B cell (primary cell): ENCODE measurements at regions not wholly inside any gene's neighbourhood (a gene's known extent, or its start where the extent isn't known, plus 50 kb on each side); places are given as distances from the start of the nearest gene placed in this dataset.

Experiments
- ATAC-seq: fragments of 200-7000 bp; cut with Tn5 transposase; one replicate; pipeline ENCODE4 v1.10.0; 2021; ENCODE audit warnings: low read depth, mild to moderate bottlenecking, moderate number of reproducible peaks, moderate library complexity
- CTCF ChIA-PET: fragments of 350-600 bp; sonication (Branson Sonifier 250); formaldehyde crosslinking; loops from one replicate; lab custom pipeline; 2021; ENCODE audit warnings: antibody characterized with exemption, inconsistent platforms; lab: Charles Lee
- POLR2A ChIA-PET: fragments of 350-600 bp; sonication (Branson Sonifier 250); formaldehyde crosslinking; loops from one replicate; lab custom pipeline; 2021; ENCODE audit warnings: antibody characterized with exemption; lab: Charles Lee
- DNase-seq: peaks from one replicate; pipeline ENCODE4 v3.0.0; 2013
- H2AFZ ChIP-seq: 2 replicates; pipeline ENCODE4 v1.6.1; 2012; ENCODE audit warnings: mild to moderate bottlenecking, low read depth, low read length; ENCODE audit not compliant: insufficient read depth, poor library complexity, severe bottlenecking
- H3K27ac ChIP-seq, 2 donors: 1 replicate in 1 of 2; 2 replicates in 1 of 2; pipeline ENCODE4 v1.5.1; 2012 to 2013; ENCODE audit warnings: low read length in 2 of 2, mild to moderate bottlenecking in 2 of 2, moderate library complexity in 1 of 2
- H3K27me3 ChIP-seq, 4 experiments: fragments of 200-600 bp in 1 of 4; sonication (generic) in 1 of 4; replicated peaks in 1 of 4; 1 replicate in 2 of 4; 2 replicates in 2 of 4; pipeline versions ENCODE4 v1.6.1 to v1.7.0; 2013 to 2016; ENCODE audit warnings: low read length in 3 of 4, mild to moderate bottlenecking in 2 of 4, mixed read lengths in 1 of 4, moderate library complexity in 1 of 4; ENCODE audit not compliant: insufficient read depth in 4 of 4, control insufficient read depth in 3 of 4; ENCODE audit errors: control extremely low read depth in 1 of 4
- H3K36me3 ChIP-seq, 2 experiments: replicated peaks in 1 of 2; 1 replicate in 1 of 2; 2 replicates in 1 of 2; pipeline versions ENCODE4 v1.6.1 to v1.7.1; 2013; ENCODE audit warnings: low read length in 1 of 2; ENCODE audit not compliant: insufficient read depth in 2 of 2, control insufficient read depth in 1 of 2; ENCODE audit errors: control extremely low read depth in 1 of 2, extremely low read depth in 1 of 2
- H3K4me1 ChIP-seq, 2 donors: fragments of 200-600 bp in 1 of 2; sonication (generic) in 1 of 2; 1 replicate in 1 of 2; 2 replicates in 1 of 2; pipeline versions ENCODE4 v1.5.1 to v1.6.1; 2013 to 2017; ENCODE audit warnings: low read length in 2 of 2; ENCODE audit not compliant: control insufficient read depth in 2 of 2, insufficient read depth in 2 of 2
- H3K4me2 ChIP-seq: replicated peaks from 2 replicates; pipeline ENCODE3; 2012; ENCODE audit warnings: mild to moderate bottlenecking, low read depth, low read length; ENCODE audit not compliant: poor library complexity, severe bottlenecking
- H3K4me3 ChIP-seq, 5 experiments: fragments of 200-600 bp in 1 of 5; sonication (generic) in 1 of 5; 1 replicate in 3 of 5; 2 replicates in 2 of 5; pipeline versions ENCODE4 v1.5.1 to v1.7.0; 2011 to 2016; ENCODE audit warnings: low read length in 4 of 5, mild to moderate bottlenecking in 4 of 5, low read depth in 2 of 5, control low read depth in 1 of 5, moderate library complexity in 1 of 5; ENCODE audit not compliant: insufficient read depth in 1 of 5; ENCODE audit errors: control extremely low read depth in 1 of 5, extremely low read depth in 1 of 5
- H3K79me2 ChIP-seq: fragments of 200-600 bp; sonication (generic); one replicate; pipeline ENCODE4 v1.6.0; 2016; ENCODE audit warnings: low read length; ENCODE audit not compliant: control insufficient read depth, insufficient read depth
- H3K9ac ChIP-seq: fragments of 200-600 bp; sonication (generic); 2 replicates; pipeline ENCODE4 v1.6.1; 2017; ENCODE audit warnings: mild to moderate bottlenecking, low read length, moderate library complexity
- H3K9me3 ChIP-seq, 3 donors: one replicate each; pipeline versions ENCODE4 v1.6.1 to v1.7.1; 2013; ENCODE audit warnings: low read length in 2 of 3; ENCODE audit not compliant: control insufficient read depth in 2 of 3, insufficient read depth in 1 of 3; ENCODE audit errors: control extremely low read depth in 1 of 3
- H4K20me1 ChIP-seq: 2 replicates; pipeline ENCODE4 v1.6.0; 2012; ENCODE audit warnings: mild to moderate bottlenecking, low read length; ENCODE audit not compliant: insufficient read depth, control insufficient read depth, poor library complexity, severe bottlenecking
- H3K27ac Mint-ChIP-seq: one replicate; pipeline ENCODE4 v1.8.0; 2021; ENCODE audit warnings: mixed read lengths
- H3K27me3 Mint-ChIP-seq: one replicate; pipeline ENCODE4 v1.8.0; 2021; ENCODE audit warnings: mixed read lengths
- H3K4me1 Mint-ChIP-seq: one replicate; pipeline ENCODE4 v1.8.0; 2021; ENCODE audit warnings: mixed read lengths
- H3K4me3 Mint-ChIP-seq: one replicate; pipeline ENCODE4 v1.8.0; 2021; ENCODE audit warnings: mixed read lengths
- H3K9me3 Mint-ChIP-seq: one replicate; pipeline ENCODE4 v1.8.0; 2022; ENCODE audit warnings: mixed read lengths; ENCODE audit not compliant: insufficient read depth
- EZH2 ChIP-seq: IDR thresholded peaks from 2 replicates; pipeline ENCODE4 v1.6.1; 2012; ENCODE audit warnings: borderline replicate concordance, low read depth, mild to moderate bottlenecking, moderate library complexity, low read length; ENCODE audit not compliant: insufficient read depth, poor library complexity, severe bottlenecking
- WGBS: methylation state at CpG from one replicate; pipeline ENCODE4 v1.1.5; 2013; ENCODE audit warnings: missing lambda C conversion rate; ENCODE audit not compliant: insufficient coverage; 5-methylcytosine and 5-hydroxymethylcytosine counted together
- intact Hi-C: fragments of 100-400 bp; cut with micrococcal nuclease; formaldehyde crosslinking; loops from one replicate; pipeline ENCODE4 v1.10.0; 2022
- TF ChIP-seq, protein P1 (sequence below): fragments of 200-600 bp; IDR thresholded peaks from one replicate; pipeline ENCODE4 v1.8.0; 2022; ENCODE audit warnings: antibody characterized with exemption, mild to moderate bottlenecking

GRCh38 chr5:125778791-125779190 is 644.4 kb upstream of the GRAMD2B start:
- H3K4me3 Mint-ChIP-seq: no peak overlapping the region
- Histone ChIP-seq H3K9me3 (no peaks in the 10 kb centered on the region), H3K9ac (no peak overlapping the region), H3K4me2 (no peak overlapping the region), H3K36me3 (no peaks in the 10 kb centered on the region), H4K20me1 (no peaks in the 10 kb centered on the region), H3K79me2 (no peaks in the 10 kb centered on the region), H3K4me1 (no peaks in the 10 kb centered on the region), H3K27me3 (no peaks in the 10 kb centered on the region), H3K4me3 (no peak overlapping the region), H3K27ac (no peak overlapping the region), H2AFZ (no peak overlapping the region)
- no peak for ATAC-seq
- DNase-seq: no peak
- intact Hi-C loops: no loop called here
- no CpG with 5 or more reads among the region's 4 CpGs for WGBS
- CTCF ChIA-PET: no interaction called here
- no peak overlapping the region for H3K27ac Mint-ChIP-seq
- POLR2A ChIA-PET: no interaction called here
- peaks cover 3% of the 10 kb centered on the region for H3K27me3 Mint-ChIP-seq
- H3K9me3 Mint-ChIP-seq: no peaks in the 10 kb centered on the region
- H3K4me1 Mint-ChIP-seq: no peaks in the 10 kb centered on the region
- TF ChIP-seq, protein P1, sequence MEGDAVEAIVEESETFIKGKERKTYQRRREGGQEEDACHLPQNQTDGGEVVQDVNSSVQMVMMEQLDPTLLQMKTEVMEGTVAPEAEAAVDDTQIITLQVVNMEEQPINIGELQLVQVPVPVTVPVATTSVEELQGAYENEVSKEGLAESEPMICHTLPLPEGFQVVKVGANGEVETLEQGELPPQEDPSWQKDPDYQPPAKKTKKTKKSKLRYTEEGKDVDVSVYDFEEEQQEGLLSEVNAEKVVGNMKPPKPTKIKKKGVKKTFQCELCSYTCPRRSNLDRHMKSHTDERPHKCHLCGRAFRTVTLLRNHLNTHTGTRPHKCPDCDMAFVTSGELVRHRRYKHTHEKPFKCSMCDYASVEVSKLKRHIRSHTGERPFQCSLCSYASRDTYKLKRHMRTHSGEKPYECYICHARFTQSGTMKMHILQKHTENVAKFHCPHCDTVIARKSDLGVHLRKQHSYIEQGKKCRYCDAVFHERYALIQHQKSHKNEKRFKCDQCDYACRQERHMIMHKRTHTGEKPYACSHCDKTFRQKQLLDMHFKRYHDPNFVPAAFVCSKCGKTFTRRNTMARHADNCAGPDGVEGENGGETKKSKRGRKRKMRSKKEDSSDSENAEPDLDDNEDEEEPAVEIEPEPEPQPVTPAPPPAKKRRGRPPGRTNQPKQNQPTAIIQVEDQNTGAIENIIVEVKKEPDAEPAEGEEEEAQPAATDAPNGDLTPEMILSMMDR: no peak
- TF ChIP-seq EZH2: no peak

DNA sequence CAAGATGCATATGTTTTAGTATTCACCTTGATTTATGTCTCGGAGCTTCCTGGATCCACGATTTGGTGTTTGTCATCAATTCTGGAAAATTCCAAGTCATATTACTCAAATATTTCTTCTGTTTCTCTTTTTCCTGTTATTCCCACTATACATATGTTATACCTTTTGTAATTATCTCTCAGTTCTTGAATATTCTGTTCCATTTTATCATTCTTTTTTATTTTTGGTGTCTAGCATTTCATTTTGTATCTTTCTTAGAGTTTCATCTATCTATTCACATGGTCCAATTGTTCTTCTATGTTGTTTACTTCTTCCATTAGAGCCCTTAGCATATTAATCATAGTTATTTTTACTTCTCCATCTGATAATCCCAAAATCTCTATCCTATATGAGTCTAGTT is 637.8 kb upstream of the GRAMD2B start:
- H3K9me3 ChIP-seq: no peaks in the 10 kb centered on the region
- Mint-ChIP-seq H3K9me3 (no peaks in the 10 kb centered on the region), H3K27ac (no peak overlapping the region), H3K4me1 (no peaks in the 10 kb centered on the region), H3K27me3 (peaks cover 5% of the 10 kb centered on the region), H3K4me3 (no peak overlapping the region)
- H2AFZ ChIP-seq: no peak overlapping the region
- ATAC-seq (no peak), DNase-seq (no peak)
- no peak overlapping the region for H3K9ac ChIP-seq
- H3K4me3 ChIP-seq: no peak overlapping the region
- H4K20me1 ChIP-seq: no peaks in the 10 kb centered on the region
- POLR2A ChIA-PET: no interaction called here
- CTCF ChIA-PET: interaction anchor here (0.5 kb wide), 1 partner anchor 126 kb away, joined by 3 read pairs; no protein-coding TSS in a partner anchor
- H3K27me3 ChIP-seq: no peaks in the 10 kb centered on the region
- no peaks in the 10 kb centered on the region for H3K36me3 ChIP-seq
- no peak overlapping the region for H3K27ac ChIP-seq
- H3K4me2 ChIP-seq: no peak overlapping the region
- H3K79me2 ChIP-seq: no peaks in the 10 kb centered on the region
- intact Hi-C loops: no loop called here
- H3K4me1 ChIP-seq: no peaks in the 10 kb centered on the region
- WGBS: no CpG with 5 or more reads among the region's 2 CpGs
- no peak for TF ChIP-seq EZH2
- TF ChIP-seq, protein P1: no peak
